ENCODE measurements at regions not wholly inside any gene's neighbourhood (a gene's known extent, or its start where the extent isn't known, plus 50 kb on each side); places are given as distances from the start of the nearest gene placed in this dataset.

DNA sequence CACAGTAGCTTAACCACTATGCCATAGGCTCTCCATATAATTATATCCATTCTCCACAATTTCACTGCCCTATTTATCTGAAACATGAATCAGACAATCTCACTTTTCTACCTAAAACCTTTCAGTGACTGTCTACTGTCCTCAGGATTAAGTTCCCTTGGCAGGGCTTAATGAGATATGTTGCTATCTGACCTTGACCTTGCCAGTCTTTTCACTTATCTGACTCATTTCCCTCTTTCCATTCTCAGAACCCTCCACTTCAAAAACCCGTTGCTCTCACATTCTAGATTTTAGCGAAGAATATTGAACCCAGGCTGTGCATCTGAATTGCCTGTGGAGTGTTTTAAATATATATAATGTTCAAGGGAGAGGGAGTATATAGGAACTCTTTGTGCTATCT, 452.1 kb upstream of the MPDZ start:
- TF ChIP-seq, protein P1, sequence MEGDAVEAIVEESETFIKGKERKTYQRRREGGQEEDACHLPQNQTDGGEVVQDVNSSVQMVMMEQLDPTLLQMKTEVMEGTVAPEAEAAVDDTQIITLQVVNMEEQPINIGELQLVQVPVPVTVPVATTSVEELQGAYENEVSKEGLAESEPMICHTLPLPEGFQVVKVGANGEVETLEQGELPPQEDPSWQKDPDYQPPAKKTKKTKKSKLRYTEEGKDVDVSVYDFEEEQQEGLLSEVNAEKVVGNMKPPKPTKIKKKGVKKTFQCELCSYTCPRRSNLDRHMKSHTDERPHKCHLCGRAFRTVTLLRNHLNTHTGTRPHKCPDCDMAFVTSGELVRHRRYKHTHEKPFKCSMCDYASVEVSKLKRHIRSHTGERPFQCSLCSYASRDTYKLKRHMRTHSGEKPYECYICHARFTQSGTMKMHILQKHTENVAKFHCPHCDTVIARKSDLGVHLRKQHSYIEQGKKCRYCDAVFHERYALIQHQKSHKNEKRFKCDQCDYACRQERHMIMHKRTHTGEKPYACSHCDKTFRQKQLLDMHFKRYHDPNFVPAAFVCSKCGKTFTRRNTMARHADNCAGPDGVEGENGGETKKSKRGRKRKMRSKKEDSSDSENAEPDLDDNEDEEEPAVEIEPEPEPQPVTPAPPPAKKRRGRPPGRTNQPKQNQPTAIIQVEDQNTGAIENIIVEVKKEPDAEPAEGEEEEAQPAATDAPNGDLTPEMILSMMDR (IDR thresholded peaks at IDR 0.05) = no peak
- no peak for TF ChIP-seq POLR2A (IDR thresholded peaks at IDR 0.05)
- no peak for TF ChIP-seq EP300 (IDR thresholded peaks at IDR 0.05)
